ENCODE measurements at regions not wholly inside any gene's neighbourhood (a gene's known extent, or its start where the extent isn't known, plus 50 kb on each side); places are given as distances from the start of the nearest gene placed in this dataset.

DNA sequence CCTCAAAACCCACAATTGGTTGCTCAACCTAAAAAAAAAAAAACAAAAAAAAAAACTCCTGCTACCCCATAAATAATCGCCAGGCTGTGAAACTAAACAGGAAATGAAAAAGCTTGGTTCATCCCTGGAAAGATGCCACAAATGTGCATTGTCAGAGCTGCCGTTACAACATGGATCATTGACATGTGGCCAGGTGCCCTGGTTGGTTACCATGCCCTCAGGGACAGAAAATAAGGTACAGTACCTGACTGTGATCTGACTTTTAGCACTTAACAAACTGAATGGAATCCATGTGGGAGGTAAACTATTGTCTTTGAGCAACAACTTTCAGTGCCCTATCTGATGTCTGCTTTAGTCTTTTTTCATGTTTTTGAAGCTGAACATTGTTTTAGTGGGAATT is 118.0 kb upstream of the RPL34 start:
- TF ChIP-seq GATA2 (IDR thresholded peaks at IDR 0.05; ENCODE audit: low read depth, low read length) (no peak), GATA3 (IDR thresholded peaks at IDR 0.05; ENCODE audit: low read depth, low read length) (no peak)

DNA sequence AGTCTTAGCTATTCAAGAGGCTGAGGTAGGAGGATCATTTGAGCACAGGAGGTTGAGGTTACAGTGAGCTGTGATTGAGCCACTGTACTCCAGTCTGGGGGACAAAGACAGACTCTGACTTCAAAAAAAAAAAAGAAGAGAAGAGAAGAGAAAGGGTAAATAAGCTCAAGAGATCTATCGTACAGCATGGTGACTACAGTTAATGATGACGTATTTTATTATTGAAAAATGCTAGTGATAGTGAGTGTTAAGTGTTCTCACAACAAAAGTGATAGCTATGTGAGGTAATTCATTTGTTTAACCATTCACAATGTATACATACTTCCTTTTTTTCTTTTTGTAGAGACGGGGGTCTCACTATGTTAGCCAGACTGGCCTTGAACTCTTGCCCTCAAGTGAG is 121.5 kb upstream of the RPL34 start:
- no peak for TF ChIP-seq GATA3 (IDR thresholded peaks at IDR 0.05; ENCODE audit: low read depth, low read length)
- TF ChIP-seq GATA2 (IDR thresholded peaks at IDR 0.05; ENCODE audit: low read depth, low read length), result no peak

DNA sequence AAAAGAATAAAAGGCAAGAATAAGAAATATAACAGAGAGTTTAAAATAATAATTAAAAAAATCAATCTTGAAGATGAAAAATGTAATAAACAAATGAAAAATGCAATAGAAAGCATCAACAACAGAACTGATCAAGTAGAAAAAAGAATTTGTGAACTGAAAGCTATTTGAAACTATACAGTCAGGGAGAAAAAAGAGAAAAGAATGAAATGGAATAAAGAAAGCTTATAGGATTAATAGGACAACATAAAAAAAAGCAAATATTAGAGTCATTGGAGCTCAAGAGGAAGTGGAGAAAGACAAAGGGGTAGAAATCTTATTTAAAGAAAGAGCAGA is 126.8 kb upstream of the RPL34 start:
- TF ChIP-seq GATA2 (IDR thresholded peaks at IDR 0.05; ENCODE audit: low read depth, low read length) (no peak), GATA3 (IDR thresholded peaks at IDR 0.05; ENCODE audit: low read depth, low read length) (no peak)

DNA sequence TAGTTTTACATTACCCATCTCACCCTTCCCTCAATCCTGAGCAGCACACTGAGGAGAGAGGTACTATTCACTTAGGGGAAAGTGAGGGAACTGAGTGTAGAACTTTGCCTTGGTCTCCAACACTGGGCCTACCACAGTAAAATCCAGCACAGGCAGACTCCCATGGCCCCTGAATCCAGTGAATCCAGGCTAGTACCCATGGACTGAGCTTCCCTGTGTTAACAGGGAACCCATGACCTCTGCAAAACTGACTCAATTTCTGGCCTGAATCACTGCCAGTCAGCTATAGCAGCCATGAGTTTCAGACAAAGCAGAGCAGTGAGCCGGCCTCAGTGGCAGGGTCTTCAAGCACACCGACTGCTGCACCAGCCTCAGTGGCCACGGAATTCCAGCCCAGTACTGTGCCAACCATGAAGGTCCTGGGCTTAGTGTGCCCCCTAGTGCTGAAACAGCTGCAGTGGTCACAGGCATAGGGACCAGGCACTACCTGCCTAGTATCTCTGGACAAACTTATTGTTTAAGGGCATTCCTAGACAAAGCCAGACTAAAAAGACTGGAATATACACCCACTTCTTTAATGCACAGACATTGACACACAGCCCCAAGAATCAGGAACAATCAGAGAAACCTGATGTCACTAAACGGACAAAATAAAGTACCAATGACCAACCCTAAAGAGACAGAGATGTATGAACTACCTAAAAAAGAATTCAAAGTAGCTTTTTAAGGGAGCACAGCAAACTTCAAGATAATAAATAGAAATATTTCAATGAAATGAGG is 127.4 kb upstream of the RPL34 start:
- no peak for TF ChIP-seq GATA2 (IDR thresholded peaks at IDR 0.05; ENCODE audit: low read depth, low read length)
- TF ChIP-seq GATA3 (IDR thresholded peaks at IDR 0.05; ENCODE audit: low read depth, low read length), result no peak

DNA sequence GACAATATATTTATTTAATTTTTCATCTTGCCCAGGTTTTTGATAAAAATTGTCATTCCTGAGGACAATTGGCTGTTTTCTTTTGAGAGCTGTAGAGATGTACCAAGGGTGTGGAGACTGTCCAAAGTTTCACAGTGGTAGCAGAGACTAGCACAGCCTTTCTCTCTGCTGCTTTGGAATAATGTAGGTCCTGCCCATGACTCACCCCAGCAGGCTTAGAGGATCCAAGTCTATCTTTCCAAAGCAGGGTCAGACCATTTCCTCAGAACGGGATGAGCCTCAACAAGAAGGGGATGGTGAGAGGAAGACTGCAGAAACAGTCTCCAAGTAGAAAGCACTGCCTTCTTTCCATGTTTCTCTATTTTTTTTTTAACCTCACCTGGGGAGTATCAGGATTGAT is 131.5 kb upstream of the RPL34 start:
- no peak for TF ChIP-seq GATA3 (IDR thresholded peaks at IDR 0.05; ENCODE audit: low read depth, low read length)
- TF ChIP-seq GATA2 (IDR thresholded peaks at IDR 0.05; ENCODE audit: low read depth, low read length), result no peak

DNA sequence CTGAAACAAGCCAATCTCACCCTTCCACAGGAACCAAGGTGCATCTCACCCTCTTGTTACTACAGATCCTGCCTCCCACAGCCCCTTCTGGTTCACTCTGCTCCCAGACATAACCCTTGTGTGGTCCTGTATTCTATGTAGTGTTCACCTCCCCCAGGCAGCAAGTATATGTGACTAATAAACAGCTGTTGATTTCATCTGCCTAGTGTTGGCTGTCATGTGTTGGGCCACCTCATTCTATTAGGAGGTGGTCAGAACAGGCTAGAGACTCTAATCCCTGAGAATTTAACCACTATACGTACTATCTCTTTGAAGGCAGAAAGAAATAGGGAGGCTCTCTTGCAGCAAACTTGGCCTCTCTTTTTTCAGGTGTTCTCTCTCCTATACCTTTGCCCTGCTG is 134.3 kb upstream of the RPL34 start:
- TF ChIP-seq GATA3 (IDR thresholded peaks at IDR 0.05; ENCODE audit: low read depth, low read length), result no peak
- TF ChIP-seq GATA2 (IDR thresholded peaks at IDR 0.05; ENCODE audit: low read depth, low read length), result no peak

DNA sequence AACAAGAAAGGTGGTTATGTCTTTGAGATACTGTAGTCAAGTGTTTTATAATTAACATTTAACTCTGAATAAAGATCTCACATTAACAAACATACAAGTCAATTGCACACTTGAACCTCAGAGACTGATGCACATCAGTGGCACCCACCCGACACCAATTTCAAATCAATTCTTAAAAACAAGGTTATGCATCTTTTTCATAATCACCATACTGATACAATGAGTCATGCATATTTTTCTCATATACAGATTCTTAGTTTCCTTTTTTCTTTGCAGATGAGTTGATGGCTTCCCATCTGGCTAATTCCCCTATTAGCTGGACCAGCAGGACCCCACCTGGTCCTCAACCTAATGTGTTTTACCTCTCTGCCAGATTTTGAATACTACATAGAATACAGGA is 136.2 kb upstream of the RPL34 start:
- TF ChIP-seq GATA2 (IDR thresholded peaks at IDR 0.05; ENCODE audit: low read depth, low read length), result no peak
- TF ChIP-seq GATA3 (IDR thresholded peaks at IDR 0.05; ENCODE audit: low read depth, low read length), result no peak

DNA sequence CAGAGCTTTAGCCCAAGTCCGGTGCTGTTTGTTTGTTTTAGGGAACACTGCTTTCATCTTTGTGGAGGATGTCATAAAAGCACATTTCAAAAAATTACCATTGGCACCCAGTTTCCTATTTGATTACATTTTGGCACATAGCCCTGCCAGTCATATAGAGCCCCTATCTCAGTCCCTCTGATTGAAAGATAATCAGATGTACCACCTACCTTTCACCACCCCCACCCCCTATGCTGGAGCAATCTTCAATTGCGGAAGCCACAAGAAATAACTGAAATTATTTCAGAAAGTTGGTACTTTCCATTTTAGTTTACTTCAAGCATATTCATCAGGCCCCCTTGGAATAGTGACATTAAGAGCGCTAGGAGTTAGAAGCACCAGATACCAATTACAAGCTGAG is 136.7 kb upstream of the RPL34 start:
- no peak for TF ChIP-seq GATA3 (IDR thresholded peaks at IDR 0.05; ENCODE audit: low read depth, low read length)
- no peak for TF ChIP-seq GATA2 (IDR thresholded peaks at IDR 0.05; ENCODE audit: low read depth, low read length)

DNA sequence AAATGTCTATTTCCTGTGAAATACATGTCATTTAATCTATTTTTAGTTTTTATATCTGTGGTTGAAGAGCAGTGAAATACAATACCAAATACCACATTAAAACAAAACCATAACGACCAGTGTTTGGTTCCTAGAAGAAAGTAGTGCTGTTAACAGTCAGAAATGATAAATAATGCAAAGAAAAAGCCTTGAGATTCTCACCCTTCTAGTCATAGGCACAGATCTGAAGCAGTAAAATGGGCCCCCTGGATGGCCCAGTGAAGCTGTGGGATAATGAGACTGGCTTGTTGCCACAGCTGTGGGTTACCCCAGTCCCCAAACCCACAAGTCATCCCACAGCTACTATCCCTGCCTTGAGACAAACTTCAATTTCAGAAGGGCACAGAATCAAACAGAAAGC is 137.3 kb upstream of the RPL34 start:
- TF ChIP-seq GATA3 (IDR thresholded peaks at IDR 0.05; ENCODE audit: low read depth, low read length), result no peak
- TF ChIP-seq GATA2 (IDR thresholded peaks at IDR 0.05; ENCODE audit: low read depth, low read length), result no peak

DNA sequence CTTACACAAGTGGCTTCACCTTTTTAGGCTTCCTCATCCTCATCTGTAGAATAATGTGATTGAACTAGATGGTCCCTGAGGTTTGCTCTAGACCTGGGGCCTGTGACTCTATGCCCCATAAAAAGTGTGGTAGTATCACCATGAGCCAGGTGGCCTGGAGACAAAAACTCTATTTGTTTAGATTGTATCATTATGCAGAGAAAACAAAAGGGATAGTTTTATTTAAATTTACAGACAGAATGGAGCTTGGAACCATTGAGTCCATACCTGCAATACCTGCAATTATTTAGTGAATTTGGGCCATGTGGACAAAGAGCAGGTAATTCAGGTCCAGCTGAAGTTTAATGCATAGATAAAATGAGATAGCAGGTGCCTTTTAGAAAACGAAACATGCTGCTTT is 139.5 kb upstream of the RPL34 start:
- TF ChIP-seq GATA2 (IDR thresholded peaks at IDR 0.05; ENCODE audit: low read depth, low read length), result no peak
- TF ChIP-seq GATA3 (IDR thresholded peaks at IDR 0.05; ENCODE audit: low read depth, low read length), result no peak

DNA sequence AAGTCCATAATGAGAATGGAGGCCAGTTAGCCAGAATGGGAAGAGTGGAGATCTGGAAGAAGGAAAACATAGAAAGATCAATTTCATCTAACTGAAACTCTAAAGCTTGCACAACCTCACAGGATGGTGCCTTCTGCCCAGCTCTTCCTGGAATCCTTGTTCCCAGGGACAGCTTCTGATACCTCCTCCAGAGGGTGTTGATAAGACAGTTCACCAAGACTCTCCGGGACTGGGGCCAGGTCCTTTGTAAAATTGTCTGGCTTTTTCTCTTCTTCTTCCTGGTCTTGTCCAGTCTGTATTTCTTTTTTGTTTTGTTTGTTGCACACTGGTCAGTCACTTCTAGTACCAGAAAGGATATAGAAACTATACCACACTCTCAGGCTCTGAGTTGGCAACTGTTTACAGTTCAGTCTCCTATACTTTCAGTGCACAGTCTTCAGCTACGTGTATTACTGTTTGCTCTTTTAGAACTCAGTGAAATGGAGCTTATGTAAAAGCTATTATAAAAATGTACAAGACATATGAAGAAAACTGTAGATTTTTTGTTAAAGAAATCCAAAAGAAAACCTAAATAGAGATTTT is 142.8 kb upstream of the RPL34 start:
- TF ChIP-seq GATA3 (IDR thresholded peaks at IDR 0.05; ENCODE audit: low read depth, low read length), result no peak
- no peak for TF ChIP-seq GATA2 (IDR thresholded peaks at IDR 0.05; ENCODE audit: low read depth, low read length)

DNA sequence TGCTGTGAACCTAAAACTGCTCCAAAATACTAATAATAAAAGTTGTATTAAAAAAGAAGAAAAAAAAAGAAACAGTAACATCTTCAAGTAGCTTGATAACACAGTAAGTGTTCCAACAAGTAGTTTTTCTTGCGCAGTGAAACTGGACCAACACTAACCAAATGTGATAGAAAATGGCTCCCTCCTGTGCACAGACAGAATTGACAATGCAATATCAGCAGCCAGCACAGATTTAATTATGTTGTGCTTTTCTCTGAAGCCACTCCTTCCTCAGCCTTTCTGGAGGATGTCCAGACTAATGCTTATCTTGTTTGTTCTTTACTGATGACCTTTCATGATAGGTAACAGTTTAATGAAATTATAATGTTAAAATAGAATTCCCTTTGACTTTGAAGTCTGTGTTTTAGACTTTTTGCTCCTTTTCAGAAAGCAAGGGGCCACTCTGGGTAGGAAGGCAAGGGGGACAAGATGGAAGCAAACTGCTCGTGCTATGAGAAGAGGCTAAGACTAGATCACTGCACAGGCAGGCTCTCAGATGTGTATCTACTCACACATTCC is 147.1 kb upstream of the RPL34 start:
- no peak; the same call in 1 of the 2 replicates for TF ChIP-seq GATA2 (IDR thresholded peaks at IDR 0.05; ENCODE audit: low read depth, low read length)
- TF ChIP-seq GATA3 (IDR thresholded peaks at IDR 0.05; ENCODE audit: low read depth, low read length), result no peak

DNA sequence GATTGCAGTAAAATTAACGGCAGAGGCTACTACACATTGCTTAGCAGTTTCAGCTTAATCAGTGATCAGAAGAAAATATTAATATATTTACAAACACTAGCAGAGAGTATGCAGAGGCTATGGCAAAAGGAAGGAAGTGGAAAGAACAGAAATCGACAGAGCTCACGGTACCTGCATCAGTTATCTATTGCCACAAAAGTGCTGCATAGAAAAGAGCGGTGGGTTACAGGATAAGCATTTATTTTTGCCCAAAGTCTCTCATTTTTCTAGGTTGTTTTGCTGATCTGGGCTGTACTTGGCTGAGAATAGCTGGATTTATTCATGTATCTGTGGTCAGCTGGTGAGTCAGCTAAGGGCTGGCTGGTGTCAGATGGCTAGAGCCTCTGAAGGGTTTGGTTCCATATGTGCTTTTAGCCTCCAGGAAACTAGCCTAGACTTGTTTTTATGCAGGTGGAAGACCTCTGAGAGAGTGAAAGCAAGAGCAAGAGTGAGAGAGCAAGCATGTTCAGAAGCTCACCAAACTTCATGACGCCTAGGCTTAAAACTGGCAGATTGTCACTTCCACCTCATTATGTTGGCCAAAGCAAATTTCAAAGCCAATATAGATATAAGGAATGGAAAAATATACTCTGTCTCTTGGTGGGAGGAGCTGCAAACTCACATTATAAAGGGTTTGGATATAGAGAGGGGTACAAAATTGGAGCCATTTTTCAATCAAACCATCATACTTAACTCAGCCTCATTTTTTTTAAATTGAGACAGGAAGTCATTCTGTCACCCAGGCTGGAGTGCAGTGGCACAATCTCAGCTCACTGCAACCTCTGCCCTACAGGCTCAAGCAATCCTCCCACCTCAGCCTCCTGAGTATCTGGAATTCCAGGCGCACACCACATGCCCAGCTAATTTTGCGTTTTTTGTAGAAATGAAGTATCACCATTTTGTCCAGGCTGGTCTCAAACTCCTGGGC is 153.2 kb upstream of the RPL34 start:
- no peak for TF ChIP-seq GATA3 (IDR thresholded peaks at IDR 0.05; ENCODE audit: low read depth, low read length)
- TF ChIP-seq GATA2 (IDR thresholded peaks at IDR 0.05; ENCODE audit: low read depth, low read length), result no peak

DNA sequence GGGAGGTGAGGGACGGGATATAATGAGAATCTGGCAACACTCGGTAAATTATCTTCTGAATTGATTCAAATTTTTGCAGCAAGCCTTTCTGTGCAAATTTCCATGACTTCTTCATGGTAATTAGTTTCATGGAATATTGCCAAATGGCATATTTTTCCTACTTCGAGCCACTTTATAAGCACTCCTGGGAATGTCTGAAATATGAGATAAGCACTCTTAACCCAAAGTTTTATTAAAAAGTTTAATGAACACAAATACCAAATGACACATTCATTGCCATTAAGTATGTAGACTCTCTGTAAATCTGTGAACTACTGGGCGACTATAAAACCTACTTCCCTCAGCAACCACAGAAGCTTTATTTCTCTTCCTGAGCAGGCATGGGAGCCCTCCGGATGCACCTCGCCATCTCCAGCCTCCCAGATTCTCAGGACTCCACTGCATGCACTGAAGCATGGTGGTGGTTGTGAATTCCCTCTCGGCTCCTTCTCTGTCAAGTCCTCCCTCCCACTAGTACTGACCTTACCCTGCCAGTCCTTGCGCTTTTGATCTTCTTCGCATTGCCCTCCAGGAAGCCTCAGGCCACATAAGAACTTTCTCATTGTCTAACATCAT is 154.4 kb upstream of the RPL34 start:
- TF ChIP-seq GATA2 (IDR thresholded peaks at IDR 0.05; ENCODE audit: low read depth, low read length), result no peak
- no peak for TF ChIP-seq GATA3 (IDR thresholded peaks at IDR 0.05; ENCODE audit: low read depth, low read length)

All from SH-SY5Y (cell line).